HG03103 (cell line): ENCODE measurements at regions not wholly inside any gene's neighbourhood (a gene's known extent, or its start where the extent isn't known, plus 50 kb on each side); places are given as distances from the start of the nearest gene placed in this dataset.
"Not testable (repeated sequence)": the region's sequence is repeated elsewhere in the genome, so short reads cannot be mapped to it uniquely, and the experiment has no call there.

Experiments used
- ATAC-seq: cut with Tn5 transposase; IDR thresholded peaks from one replicate; pipeline ENCODE4 v1.9.1; 2021; ENCODE audit warnings: low read depth; ENCODE audit not compliant: unreplicated experiment

DNA sequence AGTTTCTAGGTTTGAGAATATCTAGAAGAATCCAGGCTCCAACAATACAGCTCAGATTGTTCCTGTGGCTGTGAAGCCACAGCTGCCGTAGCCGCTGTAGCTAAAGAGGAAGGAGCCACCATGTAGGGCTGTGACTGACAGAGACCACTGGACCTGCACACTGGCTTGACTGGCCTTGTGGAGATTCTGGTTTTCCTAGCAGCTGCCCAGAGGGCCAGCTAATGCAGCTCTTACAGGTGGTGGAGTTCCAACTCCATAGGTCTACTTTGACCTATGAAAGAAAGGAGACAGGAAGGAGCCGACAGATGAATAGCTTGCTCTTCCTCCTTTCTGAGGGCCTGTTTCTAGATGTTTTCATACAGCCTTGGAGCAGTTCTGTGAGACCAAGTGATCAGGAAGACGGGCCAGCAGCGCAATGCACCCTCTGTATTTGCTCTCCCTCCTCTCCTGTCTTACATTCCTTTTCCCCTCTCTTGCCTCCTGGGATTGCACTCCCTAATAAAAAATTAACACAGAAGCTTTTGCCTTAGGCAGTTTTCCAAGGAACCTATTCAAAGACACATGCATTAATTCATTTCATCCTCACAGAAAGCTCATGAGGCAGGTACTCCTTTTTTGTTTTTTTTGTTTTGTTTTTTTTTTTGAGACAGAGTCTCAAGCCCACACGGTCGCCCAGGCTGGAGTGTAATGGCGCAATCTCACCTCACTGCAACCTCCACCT is 51.8 kb upstream of the MYB start:
- peak; percentile 45 for ATAC-seq

DNA sequence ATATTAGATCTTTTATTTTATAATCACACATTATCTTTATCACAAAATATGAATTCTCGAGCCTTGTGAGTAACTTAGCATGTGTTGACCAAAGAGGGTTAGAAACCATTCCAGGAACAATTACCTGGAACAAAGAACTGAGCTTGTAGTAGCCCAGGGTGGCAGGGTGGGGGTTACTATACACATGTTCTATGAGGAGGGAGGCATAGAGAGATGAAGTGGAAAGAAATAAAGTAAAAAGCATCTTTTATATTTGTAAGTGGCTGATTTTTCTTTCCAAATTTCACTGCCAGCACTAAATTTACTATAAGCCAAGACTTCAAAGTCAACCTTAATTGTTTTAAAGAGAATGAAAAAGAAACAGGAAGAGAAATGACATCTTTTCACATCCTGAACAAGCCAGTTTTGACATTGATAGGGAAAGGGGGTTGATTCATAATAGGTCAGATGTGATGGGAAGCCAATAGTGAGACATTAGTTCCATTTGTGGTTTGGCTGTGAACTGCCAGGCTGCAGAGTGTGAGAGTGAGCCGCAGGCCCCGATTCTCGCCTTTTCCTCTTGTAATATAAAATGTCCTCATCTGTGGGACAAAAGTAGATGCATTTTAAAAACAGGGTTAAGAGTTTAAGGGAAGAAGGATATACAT is 52.7 kb upstream of the MYB start:
- ATAC-seq = peak; percentile 88

DNA sequence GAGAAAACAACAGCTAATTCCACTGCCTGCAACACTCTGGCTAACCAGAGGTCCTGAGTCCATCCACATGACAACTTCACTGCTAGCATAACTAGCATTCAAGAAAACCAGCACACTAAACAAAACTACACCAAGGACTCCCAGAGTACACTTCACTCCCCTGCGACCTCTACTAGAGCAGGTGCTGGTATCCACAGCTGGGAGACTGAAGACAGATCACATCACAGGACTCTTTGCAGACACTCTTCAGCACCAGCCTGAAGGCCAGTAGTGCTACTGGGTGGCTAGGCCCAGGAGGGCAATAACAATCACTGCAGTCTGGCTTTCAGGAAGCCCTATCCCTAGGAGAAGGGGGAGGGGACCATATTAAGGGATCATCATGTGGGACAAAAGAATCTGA is 54.4 kb upstream of the MYB start:
- ATAC-seq = no peak

DNA sequence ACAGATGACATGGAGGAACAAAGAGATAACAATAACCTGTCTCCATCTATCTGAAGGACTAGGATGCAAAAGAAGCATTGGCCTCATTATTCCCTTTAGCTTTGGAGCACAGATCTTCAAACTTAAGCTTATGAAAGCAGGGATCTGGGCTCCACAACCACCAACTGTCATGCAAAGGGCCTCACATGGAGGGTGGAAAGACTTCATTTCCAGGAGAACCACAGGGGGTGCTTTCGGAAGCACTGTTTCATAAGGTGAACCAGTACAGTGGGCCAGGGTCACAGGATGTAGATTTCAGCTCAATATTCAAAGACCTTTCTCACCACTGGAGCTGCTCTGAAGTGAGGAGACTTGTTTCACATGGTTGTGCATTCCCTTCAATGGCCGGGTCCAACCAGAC is 55.1 kb upstream of the MYB start:
- no peak for ATAC-seq

DNA sequence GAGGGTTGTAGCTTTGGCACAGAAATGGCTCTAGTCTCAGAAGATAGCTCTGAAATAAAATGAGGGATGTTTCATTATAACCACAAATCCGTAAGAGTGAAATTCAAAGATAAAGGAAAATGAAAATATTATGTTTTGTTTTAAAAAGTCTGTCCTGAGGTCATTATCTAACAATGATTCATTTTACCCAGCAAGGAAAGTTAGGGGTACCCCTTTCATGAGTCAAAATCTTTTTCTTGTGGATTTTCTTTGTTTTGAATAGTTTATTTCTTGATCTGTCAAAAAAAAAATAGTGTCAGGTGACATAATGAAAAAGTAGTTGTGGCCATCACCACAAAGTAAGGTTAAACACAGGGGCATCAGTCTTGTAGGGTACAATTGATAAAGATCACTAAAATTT is 59.7 kb upstream of the MYB start:
- no peak for ATAC-seq

DNA sequence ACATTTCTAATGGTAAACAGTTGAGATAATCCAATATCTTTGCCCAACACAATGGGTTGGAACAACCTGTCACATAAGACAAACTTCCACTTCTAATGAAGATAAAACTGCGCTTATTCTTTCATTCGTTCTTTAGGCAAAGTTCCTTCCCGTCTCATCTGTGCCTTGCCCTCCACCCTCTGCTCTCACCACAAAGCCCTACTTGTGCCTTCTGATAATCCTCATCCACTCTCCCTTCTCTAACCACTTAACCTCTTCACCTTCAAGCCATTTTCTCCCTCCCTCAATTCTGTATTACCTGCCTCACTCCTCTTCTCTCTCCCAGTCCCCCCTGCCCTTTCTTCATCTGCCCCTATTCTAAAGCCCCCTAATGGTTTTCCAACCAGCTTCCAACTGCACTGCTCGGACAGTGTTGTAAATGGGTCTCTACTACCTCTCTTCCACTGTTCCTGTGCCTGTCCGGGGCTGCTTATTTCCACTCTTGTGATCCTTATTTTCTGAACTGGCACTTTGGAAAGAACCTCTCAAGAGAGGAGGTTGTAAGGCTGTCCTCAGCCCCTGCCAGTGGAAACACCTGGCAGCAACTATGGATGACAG is 62.9 kb upstream of the MYB start:
- no peak for ATAC-seq

DNA sequence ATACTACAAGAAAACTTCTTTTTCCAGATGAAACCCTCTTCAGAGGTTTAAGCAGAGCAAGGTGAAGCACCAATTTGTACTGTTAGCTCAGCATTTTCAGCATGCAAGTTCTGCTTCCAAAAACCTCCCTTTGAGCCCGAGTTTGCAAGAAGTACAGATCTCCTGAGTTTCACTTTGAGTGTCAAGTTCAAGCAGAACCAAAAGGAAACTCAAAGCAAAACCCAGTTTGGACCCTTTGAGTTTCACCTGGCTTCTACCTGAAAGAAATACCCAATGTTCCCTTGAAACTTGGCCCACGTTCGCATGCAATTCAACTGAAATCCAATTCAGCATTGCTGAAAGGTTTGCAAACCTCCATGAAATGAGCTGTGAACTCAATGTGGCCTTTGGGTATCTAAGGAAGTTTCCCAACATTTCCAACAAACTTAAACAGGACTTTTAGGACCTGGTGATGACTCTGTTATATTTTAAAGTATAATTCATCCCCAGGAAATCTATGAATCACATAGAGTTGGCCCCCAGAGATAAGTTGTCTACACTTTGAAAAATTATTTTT is 62.9 kb upstream of the HBS1L start:
- ATAC-seq = no peak

DNA sequence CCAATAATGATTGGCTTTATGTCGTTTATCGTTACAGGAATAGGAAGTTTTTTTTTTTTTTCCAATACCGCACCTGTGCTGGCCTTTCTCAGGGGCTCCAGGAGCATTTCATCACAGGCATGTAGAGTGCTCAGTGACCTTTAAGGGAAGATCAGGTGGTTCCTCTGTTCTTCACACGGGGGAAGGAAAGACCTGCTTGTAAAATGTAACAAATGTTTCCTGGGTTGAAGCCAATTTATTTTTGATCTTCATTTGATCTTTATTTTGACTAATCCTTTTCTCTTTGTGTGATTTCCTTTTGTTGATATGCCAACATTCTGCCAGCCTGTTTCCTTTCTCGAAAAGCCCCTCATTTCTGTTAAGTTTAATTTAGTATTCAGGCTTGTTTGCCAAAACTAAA is 61.9 kb upstream of the HBS1L start:
- ATAC-seq = no peak

DNA sequence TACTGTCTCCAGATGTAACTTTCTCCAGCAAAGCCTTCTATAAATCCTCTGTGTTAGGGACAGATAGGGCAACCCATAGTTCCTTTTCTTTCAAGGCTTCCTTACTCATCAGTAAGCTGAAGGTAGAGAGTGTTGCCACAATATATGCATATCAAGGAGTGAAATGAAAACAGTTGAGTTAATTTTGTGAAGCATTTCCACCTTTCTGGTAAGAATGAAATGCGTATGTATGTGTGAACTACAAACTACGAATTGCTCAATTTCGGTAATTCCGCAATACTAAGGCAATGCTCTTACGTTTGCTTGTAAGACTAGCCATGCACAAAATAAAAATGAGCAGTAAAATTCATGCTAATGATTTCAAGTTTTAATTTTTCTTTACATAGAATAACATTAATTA is 61.2 kb upstream of the HBS1L start:
- no peak for ATAC-seq

DNA sequence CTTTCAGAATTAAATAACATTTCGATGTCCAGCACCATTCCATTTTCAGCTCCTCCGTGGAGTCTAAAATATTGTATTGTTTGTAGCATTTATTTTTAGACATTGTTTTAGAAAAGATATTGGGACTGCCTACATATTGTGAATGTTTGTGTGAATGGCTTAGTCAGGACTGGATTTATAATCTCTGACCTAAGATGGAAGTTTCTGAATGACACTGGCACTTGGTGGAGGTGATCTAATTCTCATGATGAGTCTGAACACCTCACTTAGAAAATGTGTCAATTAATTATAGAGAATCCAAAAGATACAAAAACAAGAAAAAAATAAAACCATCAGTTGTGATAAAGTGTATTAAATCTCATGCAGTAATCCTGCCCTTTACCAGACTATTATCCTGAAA is 60.8 kb upstream of the HBS1L start:
- ATAC-seq = no peak

DNA sequence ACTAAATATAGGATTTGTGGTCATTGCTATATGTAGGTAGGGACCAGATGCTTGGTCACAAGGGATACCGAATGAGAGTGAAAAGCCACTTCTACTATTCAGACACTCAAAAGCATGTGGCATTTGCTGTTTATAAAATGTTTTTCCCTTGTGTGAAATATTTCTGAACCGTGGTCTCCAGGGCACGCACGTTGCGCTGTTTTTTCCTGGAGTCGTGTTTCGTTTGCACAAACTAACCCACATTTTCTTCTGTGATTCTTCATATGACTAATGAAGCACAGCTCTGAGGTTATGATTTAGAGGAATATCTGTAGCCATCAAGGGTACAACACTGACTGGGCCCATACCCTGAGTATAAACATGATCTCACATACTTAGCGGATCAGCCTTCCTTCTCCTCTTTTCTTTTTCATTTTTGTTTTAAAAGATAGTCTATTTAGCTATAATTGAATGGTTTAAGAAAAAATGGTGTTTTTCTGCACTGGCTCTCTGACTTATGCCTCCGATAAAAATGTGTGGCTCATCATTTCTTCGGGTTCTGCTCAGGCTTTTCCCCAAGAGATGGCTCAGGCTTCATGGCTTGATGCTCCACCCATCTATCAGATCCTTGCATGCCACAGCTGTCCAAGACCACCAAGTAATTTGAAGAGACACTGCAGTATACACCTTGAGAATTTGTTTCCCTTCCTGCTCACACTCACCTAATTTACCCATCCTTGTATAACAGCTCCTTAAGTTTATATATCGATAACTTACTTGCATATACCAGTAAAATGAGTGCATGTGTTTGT is 59.9 kb upstream of the HBS1L start:
- peak; percentile 63 for ATAC-seq

DNA sequence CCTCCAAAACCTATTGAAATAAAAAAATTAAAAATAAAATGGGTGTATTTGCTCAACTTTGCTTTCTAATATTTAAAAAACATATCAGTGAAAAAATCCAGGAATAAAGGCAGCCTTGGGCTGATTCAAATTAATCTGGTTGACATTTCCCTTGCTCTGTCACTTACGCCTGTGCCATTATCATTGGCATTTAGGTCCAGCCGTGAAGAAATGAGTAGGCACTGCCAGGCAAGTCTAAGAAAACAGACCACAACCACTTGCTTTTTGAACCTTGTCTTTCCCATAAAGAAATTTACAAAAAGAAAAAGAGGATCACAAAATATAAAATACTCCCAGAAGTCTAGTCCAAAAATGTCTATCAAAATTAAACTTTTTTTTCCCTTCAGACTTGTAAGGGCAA is 59.2 kb upstream of the HBS1L start:
- ATAC-seq = no peak

DNA sequence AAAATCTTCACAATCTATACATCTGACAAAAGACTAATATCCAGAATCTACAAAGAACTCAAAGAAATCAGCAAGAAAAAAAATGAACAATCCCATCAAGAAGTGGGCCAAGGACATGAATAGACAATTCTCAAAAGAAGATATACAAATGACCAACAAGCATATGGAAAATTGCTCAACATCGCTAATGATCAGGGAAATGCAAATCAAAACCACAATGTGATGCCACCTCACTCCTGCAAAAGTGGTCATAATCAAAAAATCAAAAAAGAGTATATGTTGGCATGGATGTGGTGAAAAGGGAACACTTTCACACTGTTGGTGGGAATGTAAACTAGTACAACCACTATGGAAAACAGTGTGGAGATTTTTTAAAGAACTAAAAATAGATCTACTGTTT is 58.3 kb upstream of the HBS1L start:
- not testable (repeated sequence) for ATAC-seq

DNA sequence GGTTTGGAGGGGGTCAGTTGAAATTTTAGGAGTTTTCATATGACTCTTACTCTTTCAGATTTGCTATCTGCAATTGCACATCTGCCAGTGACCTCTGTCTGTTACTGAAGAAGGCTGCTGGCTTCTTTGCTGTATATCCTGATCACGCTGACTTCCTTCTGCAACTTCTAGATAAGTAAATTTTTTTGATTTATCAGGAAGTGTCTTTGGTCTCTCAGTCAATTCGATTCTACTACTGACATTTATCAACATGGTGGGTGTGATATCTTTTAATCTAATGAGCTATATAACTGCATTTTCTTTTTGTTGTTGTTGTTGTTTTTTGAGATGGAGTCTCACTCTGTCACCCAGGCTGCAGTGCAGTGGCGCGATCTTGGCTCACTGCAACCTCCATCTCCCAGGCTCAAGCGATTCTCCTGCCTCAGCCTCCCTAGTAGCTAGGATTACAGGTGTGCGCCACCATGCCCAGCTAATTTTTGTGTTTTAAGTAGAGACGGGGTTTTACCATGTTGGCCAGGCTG is 55.7 kb upstream of the HBS1L start:
- ATAC-seq = not testable (repeated sequence)

DNA sequence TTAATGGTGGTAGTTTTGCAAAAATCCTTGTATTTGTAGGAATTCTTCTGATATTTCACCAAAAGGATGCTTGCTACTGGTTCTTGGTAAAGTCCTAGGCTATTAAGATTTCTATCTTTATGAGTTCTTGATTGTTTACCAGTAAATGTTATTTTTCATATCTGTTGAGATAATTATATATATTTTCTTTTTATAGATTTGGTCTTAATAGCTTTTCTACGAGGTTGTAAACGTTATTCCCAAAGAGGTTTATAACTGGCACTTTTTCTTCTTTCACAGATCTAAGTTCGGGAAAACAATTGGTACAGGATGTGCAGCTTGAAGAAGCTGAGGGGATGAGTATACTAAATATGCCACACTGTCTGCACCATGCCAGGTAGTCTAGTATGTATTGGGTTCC is 55.1 kb upstream of the HBS1L start:
- no peak for ATAC-seq

DNA sequence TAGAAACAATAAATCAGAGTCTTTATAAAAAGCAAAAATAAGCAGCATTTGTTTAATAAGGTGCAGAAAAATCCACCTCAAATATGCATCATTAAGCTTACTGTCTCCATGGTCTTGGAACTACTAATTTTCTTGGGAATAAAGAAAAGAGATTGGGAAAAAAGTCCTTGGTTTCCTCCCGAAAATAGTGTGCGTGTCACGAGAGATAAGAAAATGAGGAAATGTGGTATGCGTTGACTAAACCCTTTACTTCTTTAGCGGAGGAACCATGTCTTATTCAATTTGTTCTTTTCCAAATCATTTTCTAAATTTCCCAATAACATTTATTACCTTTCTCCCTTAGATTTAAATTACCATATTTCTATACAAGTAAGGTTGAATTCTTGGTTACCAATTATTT is 54.1 kb upstream of the HBS1L start:
- ATAC-seq = no peak

DNA sequence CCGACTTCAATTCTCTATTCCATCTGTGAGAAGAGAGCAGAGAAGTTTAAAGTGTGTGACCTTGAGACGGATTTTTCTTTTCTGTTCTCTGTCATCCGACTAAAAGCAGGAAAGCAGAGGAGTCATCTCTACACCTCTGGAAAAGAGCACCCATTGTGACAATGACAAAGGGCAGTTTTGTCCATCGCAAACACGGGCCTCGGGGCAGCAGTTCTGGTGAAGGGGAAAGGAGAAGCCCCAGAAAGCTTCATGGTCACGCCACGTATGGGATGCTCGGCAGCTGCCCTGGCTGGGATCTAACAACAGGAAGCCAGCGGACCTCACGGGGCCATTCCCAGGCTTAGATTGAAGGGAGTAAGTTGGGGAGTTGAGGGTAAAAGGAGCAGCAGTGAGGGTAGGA is 52.0 kb upstream of the HBS1L start:
- no peak for ATAC-seq

DNA sequence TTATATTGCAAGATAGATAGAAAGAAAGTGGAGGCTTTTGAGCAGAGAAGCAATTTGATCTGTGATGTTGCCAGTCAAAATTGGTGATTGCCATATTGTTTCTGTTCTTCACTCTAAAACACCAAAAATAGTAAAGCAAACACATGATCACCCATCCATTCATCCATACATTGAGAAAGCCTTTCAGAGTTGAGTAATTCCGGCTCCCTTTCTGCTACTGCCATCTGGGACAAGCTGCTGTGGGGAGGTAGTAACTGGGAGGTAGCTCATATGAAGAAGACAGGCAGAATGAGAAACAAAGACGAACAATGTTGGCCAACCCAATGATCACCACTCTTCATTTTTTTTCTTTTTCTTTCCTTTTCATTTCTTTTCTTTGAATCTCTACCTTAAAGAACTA is 51.1 kb upstream of the HBS1L start:
- no peak for ATAC-seq

DNA sequence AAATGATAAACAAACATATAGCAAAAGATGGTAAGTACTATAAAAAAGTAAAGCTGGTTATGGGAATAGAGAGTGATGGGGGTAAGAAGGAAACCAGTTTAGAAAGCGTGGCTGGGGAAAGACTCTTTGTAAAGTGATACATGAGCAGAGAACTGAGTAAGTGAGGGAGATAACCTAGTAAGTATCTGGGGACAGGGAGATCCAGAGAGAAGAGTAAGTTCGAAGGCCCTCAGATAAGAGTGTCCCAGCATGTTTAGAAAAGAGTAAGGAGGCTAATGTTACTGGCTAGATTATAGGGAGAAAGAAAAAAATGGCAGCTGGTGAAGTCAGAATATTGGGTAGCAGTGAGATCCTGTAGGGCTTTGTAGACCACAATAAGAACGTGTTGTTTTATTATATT is 50.7 kb upstream of the HBS1L start:
- ATAC-seq = no peak
